ENCODE measurements at regions not wholly inside any gene's neighbourhood (a gene's known extent, or its start where the extent isn't known, plus 50 kb on each side); places are given as distances from the start of the nearest gene placed in this dataset.

- no peak overlapping the region for H3K27ac ChIP-seq (ENCODE audit: low read depth in 2 of 2, low read length in 2 of 2)
- TF ChIP-seq CTCF (IDR thresholded peaks at IDR 0.05; ENCODE audit: borderline replicate concordance, extremely low read depth, insufficient read depth) = no peak
- H3K4me1 ChIP-seq (ENCODE audit: control insufficient read depth in 2 of 3, insufficient read depth in 2 of 3, low read depth in 1 of 3, low read length in 3 of 3) = no peaks in the 10 kb centered on the region
- intact Hi-C loops (cut with DNase I) = no loop called here
- H3K27me3 ChIP-seq (ENCODE audit: control insufficient read depth, insufficient read depth, low read length) = no peaks in the 10 kb centered on the region
- no peak overlapping the region for H3K9ac ChIP-seq (ENCODE audit: low read length in 3 of 3)
- FAIRE-seq (no peak), DNase-seq (no peak)
- no peak overlapping the region for H3K4me3 ChIP-seq (ENCODE audit: low read length in 3 of 3)
- H3K36me3 ChIP-seq (ENCODE audit: control insufficient read depth in 2 of 3, insufficient read depth in 3 of 3, low read length in 3 of 3) = no peaks in the 10 kb centered on the region
- no peaks in the 10 kb centered on the region for H3K9me3 ChIP-seq (ENCODE audit: control insufficient read depth in 2 of 3, insufficient read depth in 1 of 3, low read length in 3 of 3)
Observed at GRCh38 chr4:188611143-188611542, 471.9 kb downstream of the TRIML1 start.

- Histone ChIP-seq H3K9me3 (ENCODE audit: control insufficient read depth in 2 of 3, insufficient read depth in 1 of 3, low read length in 3 of 3) (no peaks in the 10 kb centered on the region), H3K4me3 (ENCODE audit: low read length in 3 of 3) (no peak overlapping the region), H3K4me1 (ENCODE audit: control insufficient read depth in 2 of 3, insufficient read depth in 2 of 3, low read depth in 1 of 3, low read length in 3 of 3) (no peaks in the 10 kb centered on the region), H3K27ac (ENCODE audit: low read depth in 2 of 2, low read length in 2 of 2) (no peak overlapping the region), H3K9ac (ENCODE audit: low read length in 3 of 3) (no peak overlapping the region), H3K27me3 (ENCODE audit: control insufficient read depth, insufficient read depth, low read length) (no peaks in the 10 kb centered on the region), H3K36me3 (ENCODE audit: control insufficient read depth in 2 of 3, insufficient read depth in 3 of 3, low read length in 3 of 3) (no peaks in the 10 kb centered on the region)
- TF ChIP-seq CTCF (IDR thresholded peaks at IDR 0.05; ENCODE audit: borderline replicate concordance, extremely low read depth, insufficient read depth) = no peak
- no peak for FAIRE-seq
- intact Hi-C loops (cut with DNase I) = no loop called here
- peak in 1 of 5 donors; percentile 19 for DNase-seq
Observed at GRCh38 chr4:188612659-188613058, 473.4 kb downstream of the TRIML1 start.

GRCh38 chr4:188613976-188614375, 474.7 kb downstream of the TRIML1 start:
- no peaks in the 10 kb centered on the region for H3K9me3 ChIP-seq (ENCODE audit: control insufficient read depth in 2 of 3, insufficient read depth in 1 of 3, low read length in 3 of 3)
- no peaks in the 10 kb centered on the region for H3K27me3 ChIP-seq (ENCODE audit: control insufficient read depth, insufficient read depth, low read length)
- no peak overlapping the region for H3K27ac ChIP-seq (ENCODE audit: low read depth in 2 of 2, low read length in 2 of 2)
- DNase-seq = no peak
- H3K36me3 ChIP-seq (ENCODE audit: control insufficient read depth in 2 of 3, insufficient read depth in 3 of 3, low read length in 3 of 3) = no peaks in the 10 kb centered on the region
- no peaks in the 10 kb centered on the region for H3K4me1 ChIP-seq (ENCODE audit: control insufficient read depth in 2 of 3, insufficient read depth in 2 of 3, low read depth in 1 of 3, low read length in 3 of 3)
- TF ChIP-seq CTCF (IDR thresholded peaks at IDR 0.05; ENCODE audit: borderline replicate concordance, extremely low read depth, insufficient read depth) = no peak
- H3K4me3 ChIP-seq (ENCODE audit: low read length in 3 of 3) = no peak overlapping the region
- intact Hi-C loops (cut with DNase I) = no loop called here
- FAIRE-seq = no peak
- no peak overlapping the region for H3K9ac ChIP-seq (ENCODE audit: low read length in 3 of 3)

- Histone ChIP-seq H3K9me3 (ENCODE audit: control insufficient read depth in 2 of 3, insufficient read depth in 1 of 3, low read length in 3 of 3) (no peaks in the 10 kb centered on the region), H3K27ac (ENCODE audit: low read depth in 2 of 2, low read length in 2 of 2) (no peak overlapping the region), H3K9ac (ENCODE audit: low read length in 3 of 3) (no peak overlapping the region), H3K4me1 (ENCODE audit: control insufficient read depth in 2 of 3, insufficient read depth in 2 of 3, low read depth in 1 of 3, low read length in 3 of 3) (peaks cover 0 to 4% (median 0%) of the 10 kb centered on the region in 3 donors), H3K27me3 (ENCODE audit: control insufficient read depth, insufficient read depth, low read length) (no peaks in the 10 kb centered on the region), H3K4me3 (ENCODE audit: low read length in 3 of 3) (no peak overlapping the region), H3K36me3 (ENCODE audit: control insufficient read depth in 2 of 3, insufficient read depth in 3 of 3, low read length in 3 of 3) (no peaks in the 10 kb centered on the region)
- DNase-seq (peak in 2 of 5 donors; percentile 7 to 51), FAIRE-seq (no peak)
- no peak for TF ChIP-seq CTCF (IDR thresholded peaks at IDR 0.05; ENCODE audit: borderline replicate concordance, extremely low read depth, insufficient read depth)
- intact Hi-C loops (cut with DNase I) = no loop called here
Observed at GRCh38 chr4:188619456-188620149, 480.4 kb downstream of the TRIML1 start.
